ENCODE measurements at regions not wholly inside any gene's neighbourhood (a gene's known extent, or its start where the extent isn't known, plus 50 kb on each side); places are given as distances from the start of the nearest gene placed in this dataset.

GRCh38 chr6:120965814-120966213, 368.5 kb downstream of the TBC1D32 start:
- no peaks in the 10 kb centered on the region for H3K27me3 ChIP-seq (ENCODE audit: insufficient read depth, low read length)
- no peak overlapping the region for H3K27ac ChIP-seq (ENCODE audit: low read depth, low read length)
- no peaks in the 10 kb centered on the region for H3K36me3 ChIP-seq (ENCODE audit: insufficient read depth, low read length)

DNA sequence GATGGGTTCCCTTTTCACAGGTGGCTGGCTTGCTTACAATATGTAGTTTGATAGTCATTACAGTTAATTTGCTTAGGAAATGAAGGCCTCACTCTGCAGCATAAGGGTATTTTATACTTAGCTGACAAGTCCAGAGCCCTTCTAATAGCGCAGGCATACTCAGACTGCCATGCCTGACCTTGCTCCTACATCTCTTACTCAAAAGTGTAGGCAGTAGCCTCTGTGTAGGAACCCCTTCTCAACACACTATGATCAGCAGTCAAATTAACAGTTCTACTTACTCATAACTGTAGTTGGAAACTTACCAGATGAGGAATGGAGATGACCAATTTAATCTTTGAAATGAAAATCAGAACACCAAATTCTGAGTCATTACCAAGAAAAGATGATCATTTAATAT, 373.5 kb downstream of the TBC1D32 start:
- H3K4me1 ChIP-seq (ENCODE audit: control insufficient read depth, insufficient read depth, low read length, unreplicated experiment), result no peaks in the 10 kb centered on the region
- H3K27ac ChIP-seq (ENCODE audit: low read depth, low read length), result no peak overlapping the region
- H3K4me3 ChIP-seq (ENCODE audit: low read depth, low read length), result no peak overlapping the region
- H3K36me3 ChIP-seq (ENCODE audit: insufficient read depth, low read length), result no peaks in the 10 kb centered on the region
- H2AFZ ChIP-seq (ENCODE audit: low read length, unreplicated experiment), result no peak overlapping the region
- H3K79me2 ChIP-seq (ENCODE audit: control insufficient read depth, insufficient read depth, low read length, unreplicated experiment), result no peaks in the 10 kb centered on the region
- no peaks in the 10 kb centered on the region for H3K27me3 ChIP-seq (ENCODE audit: insufficient read depth, low read length)

More at GRCh38 chr6:120965814-120966213, 368.5 kb downstream of the TBC1D32 start:
- no peak overlapping the region for H2AFZ ChIP-seq (ENCODE audit: low read length, unreplicated experiment)
- no peak overlapping the region for H3K4me3 ChIP-seq (ENCODE audit: low read depth, low read length)
- no peaks in the 10 kb centered on the region for H3K4me1 ChIP-seq (ENCODE audit: control insufficient read depth, insufficient read depth, low read length, unreplicated experiment)
- H3K79me2 ChIP-seq (ENCODE audit: control insufficient read depth, insufficient read depth, low read length, unreplicated experiment), result no peaks in the 10 kb centered on the region

- no peaks in the 10 kb centered on the region for H3K79me2 ChIP-seq (ENCODE audit: control insufficient read depth, insufficient read depth, low read length, unreplicated experiment)
- no peak overlapping the region for H3K27ac ChIP-seq (ENCODE audit: low read depth, low read length)
Measured at GRCh38 chr6:120954111-120954510, 380.2 kb downstream of the TBC1D32 start.

GRCh38 chr6:120951258-120951657, 383.0 kb downstream of the TBC1D32 start:
- no peaks in the 10 kb centered on the region for H3K79me2 ChIP-seq (ENCODE audit: control insufficient read depth, insufficient read depth, low read length, unreplicated experiment)
- H2AFZ ChIP-seq (ENCODE audit: low read length, unreplicated experiment), result no peak overlapping the region
- H3K4me3 ChIP-seq (ENCODE audit: low read depth, low read length), result no peak overlapping the region
- H3K27me3 ChIP-seq (ENCODE audit: insufficient read depth, low read length), result no peaks in the 10 kb centered on the region
- H3K36me3 ChIP-seq (ENCODE audit: insufficient read depth, low read length), result no peaks in the 10 kb centered on the region
- no peak overlapping the region for H3K27ac ChIP-seq (ENCODE audit: low read depth, low read length)
- no peaks in the 10 kb centered on the region for H3K4me1 ChIP-seq (ENCODE audit: control insufficient read depth, insufficient read depth, low read length, unreplicated experiment)

More at GRCh38 chr6:120954111-120954510, 380.2 kb downstream of the TBC1D32 start:
- Histone ChIP-seq H3K4me1 (ENCODE audit: control insufficient read depth, insufficient read depth, low read length, unreplicated experiment) (no peaks in the 10 kb centered on the region), H2AFZ (ENCODE audit: low read length, unreplicated experiment) (no peak overlapping the region), H3K36me3 (ENCODE audit: insufficient read depth, low read length) (no peaks in the 10 kb centered on the region), H3K27me3 (ENCODE audit: insufficient read depth, low read length) (no peaks in the 10 kb centered on the region), H3K4me3 (ENCODE audit: low read depth, low read length) (no peak overlapping the region)

DNA sequence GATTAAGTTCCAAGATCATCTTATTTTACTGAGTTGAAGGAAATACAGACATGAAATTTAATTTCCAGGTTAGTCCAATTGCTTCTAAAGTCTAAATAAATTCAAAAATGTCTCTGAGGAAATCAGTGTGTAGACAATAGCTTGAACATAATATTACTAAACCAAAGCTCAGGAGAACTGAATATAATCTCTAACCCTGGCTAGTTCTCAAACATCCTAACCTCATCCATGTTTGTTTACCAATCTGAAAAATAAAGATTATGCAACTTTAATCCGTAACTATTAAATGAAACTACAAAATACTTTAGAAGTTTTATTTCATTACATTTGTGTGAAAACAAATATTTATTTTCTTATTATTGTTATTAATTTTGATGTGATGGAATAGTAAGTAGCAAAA, 387.2 kb downstream of the TBC1D32 start:
- no peaks in the 10 kb centered on the region for H3K36me3 ChIP-seq (ENCODE audit: insufficient read depth, low read length)
- H3K4me1 ChIP-seq (ENCODE audit: control insufficient read depth, insufficient read depth, low read length, unreplicated experiment), result no peaks in the 10 kb centered on the region
- no peak overlapping the region for H2AFZ ChIP-seq (ENCODE audit: low read length, unreplicated experiment)
- H3K79me2 ChIP-seq (ENCODE audit: control insufficient read depth, insufficient read depth, low read length, unreplicated experiment), result no peaks in the 10 kb centered on the region
- H3K27me3 ChIP-seq (ENCODE audit: insufficient read depth, low read length), result no peaks in the 10 kb centered on the region
- H3K27ac ChIP-seq (ENCODE audit: low read depth, low read length), result no peak overlapping the region
- H3K4me3 ChIP-seq (ENCODE audit: low read depth, low read length), result no peak overlapping the region

DNA sequence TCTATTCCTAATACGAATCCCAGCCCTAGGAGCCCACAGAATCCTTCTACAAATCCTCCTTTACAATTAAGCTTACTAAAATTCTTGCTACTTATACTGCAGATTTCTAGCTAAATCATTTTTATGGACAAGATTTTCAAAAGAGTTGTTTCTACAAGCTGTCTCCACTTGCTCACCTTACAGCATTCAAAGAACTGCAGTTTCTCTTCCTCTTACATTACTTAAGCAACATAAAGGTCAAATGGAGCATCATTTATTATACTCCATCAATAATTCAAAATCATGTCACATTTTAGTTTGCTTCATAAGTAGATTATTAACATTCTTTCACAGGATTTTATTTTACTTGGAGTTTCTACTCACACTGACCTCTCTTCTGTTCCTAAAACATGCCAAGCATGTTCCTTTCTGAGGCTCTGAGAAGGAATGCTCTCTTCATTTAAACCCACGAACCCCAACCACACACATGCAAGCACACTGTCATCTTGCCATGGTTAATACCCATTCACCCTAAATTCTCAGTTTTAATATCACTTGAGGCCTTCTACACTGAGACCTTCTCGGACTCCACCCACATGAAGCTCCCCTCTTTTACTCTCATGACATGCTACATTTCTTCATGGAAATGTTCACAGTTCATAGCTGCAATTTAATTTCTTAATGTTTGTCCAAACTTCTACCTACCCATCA, 388.2 kb downstream of the TBC1D32 start:
- H3K27ac ChIP-seq (ENCODE audit: low read depth, low read length), result no peak overlapping the region
- H2AFZ ChIP-seq (ENCODE audit: low read length, unreplicated experiment), result no peak overlapping the region
- H3K79me2 ChIP-seq (ENCODE audit: control insufficient read depth, insufficient read depth, low read length, unreplicated experiment), result no peaks in the 10 kb centered on the region
- H3K4me1 ChIP-seq (ENCODE audit: control insufficient read depth, insufficient read depth, low read length, unreplicated experiment), result no peaks in the 10 kb centered on the region
- H3K36me3 ChIP-seq (ENCODE audit: insufficient read depth, low read length), result no peaks in the 10 kb centered on the region
- no peak overlapping the region for H3K4me3 ChIP-seq (ENCODE audit: low read depth, low read length)
- H3K27me3 ChIP-seq (ENCODE audit: insufficient read depth, low read length), result no peaks in the 10 kb centered on the region

DNA sequence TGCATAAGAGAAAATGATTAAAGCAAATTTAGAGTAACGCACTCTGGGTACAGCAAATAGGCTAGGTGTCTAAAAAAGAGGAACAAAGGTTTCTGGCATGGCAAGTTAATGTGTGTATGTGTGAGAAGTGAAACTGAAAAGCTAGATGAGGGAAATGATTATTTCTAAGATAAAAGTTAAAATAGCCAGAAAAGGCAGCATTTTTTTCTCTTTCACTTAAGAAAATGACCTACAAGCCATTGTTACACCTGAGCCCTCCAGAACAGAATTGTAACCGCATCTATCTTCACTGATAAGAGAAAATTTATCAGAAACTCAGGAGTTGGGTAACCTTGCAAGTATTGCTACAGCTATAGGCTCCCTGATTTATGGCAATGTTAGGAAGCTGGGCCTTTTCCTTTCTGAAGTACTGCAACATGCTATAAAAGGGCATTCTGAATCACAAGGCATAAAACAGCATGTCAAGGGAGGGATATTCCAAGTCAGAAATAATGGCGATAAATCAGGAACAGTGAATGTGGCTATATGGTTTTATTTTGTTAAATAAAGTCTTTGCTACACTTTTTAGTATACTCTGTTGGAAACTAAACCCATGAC, 395.3 kb downstream of the TBC1D32 start:
- H3K4me3 ChIP-seq (ENCODE audit: low read depth, low read length), result no peak overlapping the region

GRCh38 chr6:120938164-120938875, 396.0 kb downstream of the TBC1D32 start:
- H2AFZ ChIP-seq (ENCODE audit: low read length, unreplicated experiment), result no peak overlapping the region
- no peak overlapping the region for H3K4me3 ChIP-seq (ENCODE audit: low read depth, low read length)
- no peaks in the 10 kb centered on the region for H3K4me1 ChIP-seq (ENCODE audit: control insufficient read depth, insufficient read depth, low read length, unreplicated experiment)
- no peaks in the 10 kb centered on the region for H3K27me3 ChIP-seq (ENCODE audit: insufficient read depth, low read length)
- H3K36me3 ChIP-seq (ENCODE audit: insufficient read depth, low read length), result no peaks in the 10 kb centered on the region
- no peaks in the 10 kb centered on the region for H3K79me2 ChIP-seq (ENCODE audit: control insufficient read depth, insufficient read depth, low read length, unreplicated experiment)
- no peak overlapping the region for H3K27ac ChIP-seq (ENCODE audit: low read depth, low read length)

More for the DNA sequence above, 395.3 kb downstream of the TBC1D32 start:
- no peak overlapping the region for H3K27ac ChIP-seq (ENCODE audit: low read depth, low read length)
- H3K36me3 ChIP-seq (ENCODE audit: insufficient read depth, low read length), result no peaks in the 10 kb centered on the region
- no peak overlapping the region for H2AFZ ChIP-seq (ENCODE audit: low read length, unreplicated experiment)
- no peaks in the 10 kb centered on the region for H3K27me3 ChIP-seq (ENCODE audit: insufficient read depth, low read length)
- H3K79me2 ChIP-seq (ENCODE audit: control insufficient read depth, insufficient read depth, low read length, unreplicated experiment), result no peaks in the 10 kb centered on the region
- no peaks in the 10 kb centered on the region for H3K4me1 ChIP-seq (ENCODE audit: control insufficient read depth, insufficient read depth, low read length, unreplicated experiment)

DNA sequence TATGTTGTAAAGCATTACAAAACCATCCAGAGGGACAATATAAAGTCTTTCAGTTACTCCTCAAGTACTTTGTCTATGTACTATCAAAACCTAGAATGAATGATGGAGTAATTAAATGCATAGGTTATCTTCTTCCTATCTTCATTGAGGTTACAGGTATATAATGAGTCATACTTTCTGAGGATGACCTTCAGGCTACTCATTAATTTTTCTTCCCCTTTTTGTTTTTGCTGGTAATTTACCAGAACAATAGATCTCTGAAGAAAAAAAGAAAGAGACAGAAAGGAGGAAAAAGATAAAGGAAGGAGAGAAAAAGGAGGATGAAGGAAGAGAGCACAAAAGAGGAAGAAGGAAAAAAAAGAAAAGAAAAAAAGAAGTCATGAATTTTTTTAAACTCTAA, 398.4 kb downstream of the TBC1D32 start:
- Histone ChIP-seq H3K27ac (ENCODE audit: low read depth, low read length) (no peak overlapping the region), H3K4me1 (ENCODE audit: control insufficient read depth, insufficient read depth, low read length, unreplicated experiment) (no peaks in the 10 kb centered on the region), H3K79me2 (ENCODE audit: control insufficient read depth, insufficient read depth, low read length, unreplicated experiment) (no peaks in the 10 kb centered on the region), H3K36me3 (ENCODE audit: insufficient read depth, low read length) (no peaks in the 10 kb centered on the region), H2AFZ (ENCODE audit: low read length, unreplicated experiment) (no peak overlapping the region), H3K4me3 (ENCODE audit: low read depth, low read length) (no peak overlapping the region), H3K27me3 (ENCODE audit: insufficient read depth, low read length) (no peaks in the 10 kb centered on the region; the same call in 1 of the 2 replicates)

DNA sequence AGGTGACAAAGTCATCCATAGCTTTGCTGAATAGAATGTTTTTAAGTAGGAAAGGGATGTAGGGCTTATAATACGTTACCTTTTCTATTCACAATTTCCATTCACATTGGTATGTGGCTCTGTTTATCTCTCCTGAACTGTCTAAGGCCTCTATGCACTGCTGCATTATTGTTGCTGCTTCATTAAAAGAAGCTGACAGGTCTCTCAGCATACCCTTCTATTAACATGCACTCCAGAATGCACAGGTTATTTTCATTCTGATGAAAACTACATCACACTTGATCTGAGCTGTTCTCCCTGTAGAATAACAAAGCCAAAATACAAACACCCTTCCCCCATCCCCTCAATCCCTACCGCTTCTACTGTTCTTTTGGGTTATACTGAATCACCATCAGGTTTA, 399.3 kb downstream of the TBC1D32 start:
- no peak overlapping the region for H3K27ac ChIP-seq (ENCODE audit: low read depth, low read length)
- no peaks in the 10 kb centered on the region for H3K79me2 ChIP-seq (ENCODE audit: control insufficient read depth, insufficient read depth, low read length, unreplicated experiment)
- no peaks in the 10 kb centered on the region for H3K4me1 ChIP-seq (ENCODE audit: control insufficient read depth, insufficient read depth, low read length, unreplicated experiment)

More for the DNA sequence above, 399.3 kb downstream of the TBC1D32 start:
- H3K36me3 ChIP-seq (ENCODE audit: insufficient read depth, low read length), result no peaks in the 10 kb centered on the region
- H3K27me3 ChIP-seq (ENCODE audit: insufficient read depth, low read length), result no peaks in the 10 kb centered on the region; the same call in 1 of the 2 replicates
- no peak overlapping the region for H3K4me3 ChIP-seq (ENCODE audit: low read depth, low read length)
- H2AFZ ChIP-seq (ENCODE audit: low read length, unreplicated experiment), result no peak overlapping the region
